GM10266 (cell line): ENCODE measurements at regions not wholly inside any gene's neighbourhood (a gene's known extent, or its start where the extent isn't known, plus 50 kb on each side); places are given as distances from the start of the nearest gene placed in this dataset.

Source experiments
- DNase-seq: peaks from one replicate; pipeline ENCODE4 v3.0.0; 2012; ENCODE audit errors: extremely low spot score
- CTCF ChIP-seq: IDR thresholded peaks from 2 replicates; pipeline ENCODE4 v1.5.1; 2012; ENCODE audit warnings: mild to moderate bottlenecking, low read depth; ENCODE audit not compliant: control insufficient read depth, insufficient read depth; ENCODE audit errors: missing control alignments

- DNase-seq: no peak
- TF ChIP-seq CTCF: no peak
Measured at GRCh38 chr13:46996316-46997030, 99.6 kb upstream of the HTR2A start.

DNA sequence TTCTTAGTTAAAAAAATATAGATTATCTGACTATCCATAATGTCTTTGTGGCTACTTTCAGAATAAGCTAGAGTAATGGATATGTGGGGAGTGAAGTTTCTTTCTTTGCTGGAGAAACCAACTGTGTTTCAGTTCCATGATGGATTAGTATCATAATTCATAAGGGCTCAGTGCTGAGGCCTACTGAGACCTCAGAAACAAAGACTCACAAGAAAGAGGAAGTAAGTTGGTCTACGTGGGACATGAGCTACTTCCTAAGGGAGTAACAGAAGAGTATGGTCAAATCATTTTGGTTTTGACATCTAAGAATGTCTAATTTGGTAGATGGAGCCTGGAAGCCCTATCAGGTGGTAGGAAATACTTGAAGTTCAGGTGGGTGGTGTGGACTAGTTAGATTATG is 99.0 kb upstream of the HTR2A start:
- peak; percentile 31 for DNase-seq
- no peak for TF ChIP-seq CTCF

DNA sequence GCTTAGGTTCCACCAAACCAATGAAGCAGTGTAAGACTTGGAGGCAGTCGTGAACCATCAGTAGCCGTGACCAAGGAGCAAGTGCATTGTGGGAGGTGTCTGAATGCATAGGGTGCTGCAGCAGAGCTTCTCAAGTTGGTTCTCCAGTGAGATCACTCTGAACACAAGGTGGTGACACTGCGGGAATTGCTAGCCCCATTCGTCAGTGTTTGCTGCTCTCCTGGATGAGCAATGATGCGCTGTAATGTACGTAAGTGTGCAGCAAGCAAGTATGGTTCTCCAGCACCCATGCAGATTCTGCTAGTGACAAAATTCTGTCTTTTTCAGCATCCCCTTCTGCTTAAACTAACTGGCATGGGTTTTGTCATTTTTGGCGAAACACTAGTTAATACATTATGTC is 97.6 kb upstream of the HTR2A start:
- DNase-seq: no peak
- TF ChIP-seq CTCF: no peak

DNA sequence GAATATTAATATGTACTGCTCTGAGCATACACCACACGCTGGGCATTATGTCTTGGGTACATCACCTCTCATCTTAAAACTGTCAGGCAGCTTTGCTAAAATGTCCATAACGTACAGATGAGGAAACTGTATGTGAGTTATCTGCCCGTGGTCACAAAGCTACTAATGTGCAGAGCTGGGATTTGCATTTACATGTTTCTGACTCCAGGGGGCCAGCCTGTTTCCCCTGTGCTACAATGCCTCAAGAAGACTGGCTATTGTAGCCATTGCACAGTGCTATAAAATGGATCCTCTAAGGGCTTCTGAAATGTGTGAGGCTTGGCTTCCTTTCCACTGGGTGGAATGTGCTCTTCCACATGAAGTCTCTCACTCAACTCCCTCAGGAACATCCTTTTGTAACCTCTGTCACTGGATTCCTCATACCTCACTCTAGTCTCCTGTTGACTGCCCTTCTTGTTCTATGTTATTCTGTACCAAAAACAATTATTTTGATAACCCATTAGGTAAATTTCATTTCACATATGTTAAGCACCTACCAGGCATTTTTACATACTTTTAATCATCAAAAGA is 95.6 kb upstream of the HTR2A start:
- no peak for DNase-seq
- TF ChIP-seq CTCF: peak; percentile 44

- DNase-seq: peak; percentile 24
Measured at GRCh38 chr13:46983881-46984280, 87.0 kb upstream of the HTR2A start.

GRCh38 chr13:46982856-46983582 is 86.2 kb upstream of the HTR2A start:
- no peak for TF ChIP-seq CTCF

More at GRCh38 chr13:46983881-46984280, 87.0 kb upstream of the HTR2A start:
- no peak for TF ChIP-seq CTCF

GRCh38 chr13:46975173-46975572 is 78.3 kb upstream of the HTR2A start:
- no peak for DNase-seq
- no peak for TF ChIP-seq CTCF

More at GRCh38 chr13:46982856-46983582, 86.2 kb upstream of the HTR2A start:
- peak; percentile 64 for DNase-seq
